H1 (cell line): ENCODE measurements at regions not wholly inside any gene's neighbourhood (a gene's known extent, or its start where the extent isn't known, plus 50 kb on each side); places are given as distances from the start of the nearest gene placed in this dataset.

ENCODE experiments used
- CTCF ChIA-PET: fragments of 300-600 bp; sonication (Branson Sonifier 250); formaldehyde crosslinking; loops from one replicate; lab custom pipeline; 2021; ENCODE audit not compliant: partially characterized antibody; lab: Charles Lee
- POLR2A ChIA-PET: fragments of 300-600 bp; sonication (Branson Sonifier 250); formaldehyde crosslinking; loops from one replicate; lab custom pipeline; 2021; ENCODE audit warnings: inconsistent platforms; ENCODE audit not compliant: partially characterized antibody; lab: Charles Lee
- DNase-seq, 2 experiments: peaks; one replicate each; pipeline versions ENCODE4 v3.0.0 to v3.0.0-alpha.2; 2010 to 2022; ENCODE audit warnings: low spot score in 2 of 2, low read depth in 1 of 2, mixed read lengths in 1 of 2
- FAIRE-seq: peaks from 2 replicates; lab custom pipeline; 2011; peaks lifted over from hg19 to GRCh38; lab: Jason Lieb, UNC
- H2AFZ ChIP-seq: 2 replicates; pipeline ENCODE4 v1.8.1; 2012; ENCODE audit warnings: low read length, inconsistent platforms
- H2AK5ac ChIP-seq: 2 replicates; pipeline ENCODE4 v1.6.1; 2013; ENCODE audit warnings: low read depth, low read length
- H2BK120ac ChIP-seq: replicated peaks from 2 replicates; pipeline ENCODE3; 2013; ENCODE audit warnings: low read depth, low read length, inconsistent platforms
- H2BK12ac ChIP-seq: 2 replicates; pipeline ENCODE4 v1.6.1; 2013; ENCODE audit warnings: low read depth, low read length
- H2BK15ac ChIP-seq: 2 replicates; pipeline ENCODE4 v1.6.1; 2013; ENCODE audit warnings: low read length
- H2BK20ac ChIP-seq: 2 replicates; pipeline ENCODE4 v1.6.1; 2013; ENCODE audit warnings: low read length
- H2BK5ac ChIP-seq: 2 replicates; pipeline ENCODE4 v1.6.1; 2013; ENCODE audit warnings: low read depth, low read length
- H3K14ac ChIP-seq: 2 replicates; pipeline ENCODE4 v1.6.1; 2013; ENCODE audit warnings: inconsistent platforms; ENCODE audit not compliant: insufficient read length
- H3K18ac ChIP-seq: 2 replicates; pipeline ENCODE4 v1.6.1; 2013; ENCODE audit warnings: low read length; ENCODE audit errors: extremely low read depth
- H3K23ac ChIP-seq: 2 replicates; pipeline ENCODE4 v1.6.1; 2013; ENCODE audit warnings: inconsistent platforms; ENCODE audit not compliant: insufficient read length
- H3K23me2 ChIP-seq: 2 replicates; pipeline ENCODE4 v1.6.1; 2013; ENCODE audit warnings: low read depth, low read length
- H3K27ac ChIP-seq: 2 replicates; pipeline ENCODE4 v1.6.1; 2011; ENCODE audit warnings: low read depth, low read length, inconsistent platforms
- H3K27me3 ChIP-seq, 4 experiments: replicated peaks in 1 of 4; 1 replicate in 1 of 4; 2 replicates in 3 of 4; pipeline versions ENCODE4 v1.6.1 to v1.8.1; 2011 to 2013; ENCODE audit warnings: low read length in 3 of 4, mild to moderate bottlenecking in 3 of 4, inconsistent platforms in 2 of 4, mixed read lengths in 2 of 4, moderate library complexity in 1 of 4; ENCODE audit not compliant: control insufficient read depth in 3 of 4, insufficient read depth in 3 of 4; ENCODE audit errors: extremely low read depth in 1 of 4
- H3K36me3 ChIP-seq, 4 experiments: 2 replicates each; pipeline versions ENCODE4 v1.6.1 to v1.8.1; 2011 to 2013; ENCODE audit warnings: mild to moderate bottlenecking in 4 of 4, low read length in 3 of 4, moderate library complexity in 2 of 4, control low read depth in 1 of 4, inconsistent platforms in 1 of 4; ENCODE audit not compliant: insufficient read depth in 4 of 4, control insufficient read depth in 2 of 4
- H3K4ac ChIP-seq: replicated peaks from 2 replicates; pipeline ENCODE3; 2013; ENCODE audit warnings: low read length, low read depth, mixed read lengths, inconsistent platforms; ENCODE audit not compliant: insufficient read length
- H3K4me1 ChIP-seq, 4 experiments: replicated peaks in 1 of 4; 1 replicate in 1 of 4; 2 replicates in 3 of 4; pipeline versions ENCODE4 v1.6.1 to v1.8.1; 2011 to 2013; ENCODE audit warnings: low read length in 3 of 4, inconsistent platforms in 2 of 4, mixed read lengths in 1 of 4; ENCODE audit not compliant: insufficient read depth in 4 of 4, control insufficient read depth in 3 of 4
- H3K4me2 ChIP-seq, 2 experiments: 2 replicates each; pipeline versions ENCODE4 v1.6.1 to v1.8.1; 2011 to 2013; ENCODE audit warnings: low read depth in 2 of 2, low read length in 2 of 2, control low read depth in 1 of 2, inconsistent platforms in 1 of 2, mild to moderate bottlenecking in 1 of 2; ENCODE audit not compliant: insufficient read depth in 1 of 2
- H3K4me3 ChIP-seq, 4 experiments: fragments of 200-600, 300-600 bp in 1 of 4; sonication (generic), shearing (Covaris generic), sonication (Bioruptor Twin) in 1 of 4; 2 replicates each; pipeline versions ENCODE4 v1.5.1 to v1.8.1; 2011 to 2016; ENCODE audit warnings: low read length in 4 of 4, low read depth in 3 of 4, control low read depth in 2 of 4, inconsistent platforms in 2 of 4, mild to moderate bottlenecking in 2 of 4, mixed read lengths in 1 of 4, moderate library complexity in 1 of 4; ENCODE audit not compliant: insufficient read depth in 2 of 4; ENCODE audit errors: extremely low read depth in 1 of 4
- H3K56ac ChIP-seq: replicated peaks from 2 replicates; pipeline ENCODE3; 2013; ENCODE audit warnings: low read depth, mild to moderate bottlenecking, mixed read lengths, low read length, inconsistent platforms; ENCODE audit not compliant: insufficient read length
- H3K79me1 ChIP-seq: 2 replicates; pipeline ENCODE4 v1.6.1; 2013; ENCODE audit warnings: low read depth, low read length, control low read depth
- H3K79me2 ChIP-seq, 2 experiments: 2 replicates each; pipeline versions ENCODE4 v1.6.1 to v1.8.1; 2012 to 2013; ENCODE audit warnings: low read length in 2 of 2, mild to moderate bottlenecking in 2 of 2, inconsistent platforms in 1 of 2; ENCODE audit not compliant: insufficient read depth in 2 of 2, control insufficient read depth in 1 of 2
- H3K9ac ChIP-seq, 4 experiments: replicated peaks in 1 of 4; 1 replicate in 1 of 4; 2 replicates in 3 of 4; pipeline versions ENCODE4 v1.6.1 to v1.8.1; 2011 to 2013; ENCODE audit warnings: low read depth in 3 of 4, low read length in 3 of 4, control low read depth in 2 of 4, mild to moderate bottlenecking in 2 of 4, moderate library complexity in 2 of 4, inconsistent platforms in 1 of 4; ENCODE audit errors: extremely low read depth in 1 of 4
- H3K9me3 ChIP-seq, 2 experiments: 2 replicates each; pipeline versions ENCODE4 v1.6.1 to v1.8.1; 2012 to 2013; ENCODE audit warnings: mild to moderate bottlenecking in 2 of 2, moderate library complexity in 2 of 2, control low read depth in 1 of 2, inconsistent platforms in 1 of 2, low read depth in 1 of 2, low read length in 1 of 2, mixed read lengths in 1 of 2; ENCODE audit not compliant: insufficient read depth in 2 of 2
- H4K20me1 ChIP-seq, 2 experiments: replicated peaks in 1 of 2; 2 replicates each; pipeline versions ENCODE3 to v1.8.1; 2011 to 2013; ENCODE audit warnings: inconsistent platforms in 2 of 2, low read length in 2 of 2, mild to moderate bottlenecking in 1 of 2; ENCODE audit not compliant: insufficient read depth in 2 of 2, control insufficient read depth in 1 of 2
- H4K5ac ChIP-seq: 2 replicates; pipeline ENCODE4 v1.6.1; 2013; ENCODE audit warnings: low read length, low read depth, mixed read lengths, inconsistent platforms; ENCODE audit not compliant: insufficient read length
- H4K8ac ChIP-seq: 2 replicates; pipeline ENCODE4 v1.8.0; 2013; ENCODE audit warnings: mild to moderate bottlenecking, moderate library complexity, low read length, inconsistent platforms; ENCODE audit not compliant: insufficient read depth; ENCODE audit errors: extremely low read depth
- H4K91ac ChIP-seq: replicated peaks from 2 replicates; pipeline ENCODE3; 2013; ENCODE audit warnings: low read length, mixed read lengths, inconsistent platforms; ENCODE audit not compliant: insufficient read length
- ZNF274 ChIP-seq: IDR thresholded peaks from 2 replicates; pipeline ENCODE4 v1.7.0; 2012; ENCODE audit warnings: low read length, borderline replicate concordance; ENCODE audit errors: extremely low read depth
- WGBS, 2 experiments: shearing (Covaris generic) in 1 of 2; methylation state at CpG; one replicate each; pipeline versions ENCODE4 v1.1.6 to v1.1.7; 2013 to 2015; ENCODE audit warnings: low lambda C conversion rate in 2 of 2, mixed read lengths in 2 of 2, inconsistent platforms in 1 of 2, low coverage in 1 of 2, missing lambda C conversion rate in 1 of 2; ENCODE audit not compliant: insufficient replicate concordance in 2 of 2, insufficient coverage in 1 of 2, insufficient read length in 1 of 2; ENCODE audit errors: extremely low coverage in 1 of 2, missing lambda C conversion rate in 1 of 2; 5-methylcytosine and 5-hydroxymethylcytosine counted together

GRCh38 chr17:63275971-63276745, 169.9 kb downstream of the CYB561 start:
- no peak overlapping the region for H3K9ac ChIP-seq
- no peak overlapping the region for H2BK120ac ChIP-seq
- no peak overlapping the region for H3K14ac ChIP-seq
- H3K79me1 ChIP-seq, result no peaks in the 10 kb centered on the region; the same call in 1 of the 2 replicates
- H4K8ac ChIP-seq, result no peak overlapping the region
- H3K4me3 ChIP-seq, result no peak overlapping the region
- no peak overlapping the region for H3K4me2 ChIP-seq
- no peaks in the 10 kb centered on the region for H4K20me1 ChIP-seq
- H3K56ac ChIP-seq, result no peak overlapping the region
- no peaks in the 10 kb centered on the region for H3K23me2 ChIP-seq
- H3K9me3 ChIP-seq, result no peaks in the 10 kb centered on the region
- FAIRE-seq, result no peak
- H3K27me3 ChIP-seq, result no peaks in the 10 kb centered on the region
- no peak overlapping the region for H4K91ac ChIP-seq
- no peak overlapping the region for H2BK20ac ChIP-seq
- H3K36me3 ChIP-seq, result no peaks in the 10 kb centered on the region
- H3K27ac ChIP-seq, result no peak overlapping the region
- 0 out of 7 replicates have a peak, but pooled peaks cover 0 to 2% (median 0%) of the 10 kb centered on the region in 4 experiments for H3K4me1 ChIP-seq
- H2AK5ac ChIP-seq, result no peak overlapping the region
- POLR2A ChIA-PET, result no interaction called here
- H3K79me2 ChIP-seq, result no peaks in the 10 kb centered on the region
- WGBS, 2 experiments, result 94% methylated on average over 2 of the region's 2 CpGs; no CpG with 5 or more reads in 1 of the 2 experiments
- no peak for TF ChIP-seq ZNF274
- TF ChIP-seq, all 59 proteins: peak for 0
- Histone ChIP-seq H2BK5ac (no peak overlapping the region), H2BK15ac (no peak overlapping the region), H3K4ac (no peak overlapping the region), H2AFZ (no peak overlapping the region), H3K18ac (no peak overlapping the region), H2BK12ac (no peak overlapping the region), H4K5ac (no peak overlapping the region), H3K23ac (no peak overlapping the region)
- DNase-seq, result no peak
- CTCF ChIA-PET, result interaction anchor here (0.7 kb wide), 1 partner anchor 287 kb away, joined by 3 read pairs; no protein-coding TSS in a partner anchor
